Neural cell (in vitro differentiated cells): ENCODE measurements at regions not wholly inside any gene's neighbourhood (a gene's known extent, or its start where the extent isn't known, plus 50 kb on each side); places are given as distances from the start of the nearest gene placed in this dataset.

ENCODE experiments used
- CTCF ChIP-seq: fragments of 450-650 bp; IDR thresholded peaks from 2 replicates; pipeline ENCODE4 v1.5.1; 2014; ENCODE audit warnings: antibody characterized with exemption, mild to moderate bottlenecking, moderate library complexity; ENCODE audit not compliant: poor library complexity, severe bottlenecking
- EZH2 ChIP-seq: fragments of 200-600, 300-800 bp; shearing (Covaris generic), sonication (generic); IDR thresholded peaks from 2 replicates; pipeline ENCODE4 v1.6.1; 2014; ENCODE audit warnings: antibody characterized with exemption, low read length, borderline replicate concordance, mild to moderate bottlenecking; ENCODE audit not compliant: insufficient read depth, poor library complexity, severe bottlenecking
- MXI1 ChIP-seq: fragments of 450-650 bp; conservative IDR thresholded peaks from 2 replicates; pipeline ENCODE4 v1.6.1; 2014; ENCODE audit warnings: antibody characterized with exemption, mild to moderate bottlenecking; ENCODE audit not compliant: poor library complexity, severe bottlenecking
- POLR2AphosphoS5 ChIP-seq: IDR thresholded peaks from 2 replicates; pipeline ENCODE4 v1.6.1; 2012
- RAD21 ChIP-seq: fragments of 450-650 bp; conservative IDR thresholded peaks from 2 replicates; pipeline ENCODE4 v1.6.1; 2014; ENCODE audit warnings: antibody characterized with exemption, mild to moderate bottlenecking, moderate library complexity
- SMC3 ChIP-seq: fragments of 450-650 bp; conservative IDR thresholded peaks from 2 replicates; pipeline ENCODE4 v1.6.1; 2014; ENCODE audit warnings: antibody characterized with exemption, mild to moderate bottlenecking, moderate library complexity; ENCODE audit not compliant: poor library complexity
- TAF1 ChIP-seq: IDR thresholded peaks from 2 replicates; pipeline ENCODE4 v1.6.1; 2012; ENCODE audit warnings: low read depth
- TF ChIP-seq, protein P1 (sequence below): IDR thresholded peaks from 2 replicates; pipeline ENCODE4 v1.6.1; 2012; ENCODE audit warnings: borderline replicate concordance

GRCh38 chr22:48354096-48354495, 1473.6 kb downstream of the BRD1 start:
- no peak for TF ChIP-seq POLR2AphosphoS5
- no peak for TF ChIP-seq CTCF
- no peak for TF ChIP-seq MXI1
- no peak for TF ChIP-seq SMC3
- no peak for TF ChIP-seq EZH2
- TF ChIP-seq, protein P1, sequence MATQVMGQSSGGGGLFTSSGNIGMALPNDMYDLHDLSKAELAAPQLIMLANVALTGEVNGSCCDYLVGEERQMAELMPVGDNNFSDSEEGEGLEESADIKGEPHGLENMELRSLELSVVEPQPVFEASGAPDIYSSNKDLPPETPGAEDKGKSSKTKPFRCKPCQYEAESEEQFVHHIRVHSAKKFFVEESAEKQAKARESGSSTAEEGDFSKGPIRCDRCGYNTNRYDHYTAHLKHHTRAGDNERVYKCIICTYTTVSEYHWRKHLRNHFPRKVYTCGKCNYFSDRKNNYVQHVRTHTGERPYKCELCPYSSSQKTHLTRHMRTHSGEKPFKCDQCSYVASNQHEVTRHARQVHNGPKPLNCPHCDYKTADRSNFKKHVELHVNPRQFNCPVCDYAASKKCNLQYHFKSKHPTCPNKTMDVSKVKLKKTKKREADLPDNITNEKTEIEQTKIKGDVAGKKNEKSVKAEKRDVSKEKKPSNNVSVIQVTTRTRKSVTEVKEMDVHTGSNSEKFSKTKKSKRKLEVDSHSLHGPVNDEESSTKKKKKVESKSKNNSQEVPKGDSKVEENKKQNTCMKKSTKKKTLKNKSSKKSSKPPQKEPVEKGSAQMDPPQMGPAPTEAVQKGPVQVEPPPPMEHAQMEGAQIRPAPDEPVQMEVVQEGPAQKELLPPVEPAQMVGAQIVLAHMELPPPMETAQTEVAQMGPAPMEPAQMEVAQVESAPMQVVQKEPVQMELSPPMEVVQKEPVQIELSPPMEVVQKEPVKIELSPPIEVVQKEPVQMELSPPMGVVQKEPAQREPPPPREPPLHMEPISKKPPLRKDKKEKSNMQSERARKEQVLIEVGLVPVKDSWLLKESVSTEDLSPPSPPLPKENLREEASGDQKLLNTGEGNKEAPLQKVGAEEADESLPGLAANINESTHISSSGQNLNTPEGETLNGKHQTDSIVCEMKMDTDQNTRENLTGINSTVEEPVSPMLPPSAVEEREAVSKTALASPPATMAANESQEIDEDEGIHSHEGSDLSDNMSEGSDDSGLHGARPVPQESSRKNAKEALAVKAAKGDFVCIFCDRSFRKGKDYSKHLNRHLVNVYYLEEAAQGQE = no peak
- no peak for TF ChIP-seq TAF1
- no peak for TF ChIP-seq RAD21
